ENCODE measurements at regions not wholly inside any gene's neighbourhood (a gene's known extent, or its start where the extent isn't known, plus 50 kb on each side); places are given as distances from the start of the nearest gene placed in this dataset.

- TF ChIP-seq JUND (IDR thresholded peaks at IDR 0.05): no peak
- no peak for TF ChIP-seq YY1 (IDR thresholded peaks at IDR 0.05)
- no peaks in the 10 kb centered on the region for H3K9me3 ChIP-seq (ENCODE audit: control insufficient read depth in 4 of 4, low read length in 3 of 4)
- no peak overlapping the region for H3K4me3 ChIP-seq (ENCODE audit: low read depth in 1 of 3, low read length in 3 of 3)
- no peaks in the 10 kb centered on the region for H3K36me3 ChIP-seq (ENCODE audit: control insufficient read depth in 4 of 4, insufficient read depth in 3 of 4, low read depth in 1 of 4, low read length in 3 of 4)
- H3K27ac ChIP-seq (ENCODE audit: low read depth in 1 of 2, low read length in 2 of 2): no peak overlapping the region
- no peak overlapping the region for H3K9ac ChIP-seq (ENCODE audit: low read depth in 1 of 2, low read length in 2 of 2)
- H3K4me1 ChIP-seq (ENCODE audit: control insufficient read depth in 4 of 4, insufficient read depth in 4 of 4, low read length in 3 of 4): no peaks in the 10 kb centered on the region
- DNase-seq (ENCODE audit: low spot score): no peak
- H3K27me3 ChIP-seq (ENCODE audit: control insufficient read depth in 4 of 4, insufficient read depth in 4 of 4, low read length in 3 of 4): peaks cover 0 to 3% (median 0%) of the 10 kb centered on the region in 4 donors
Observed at GRCh38 chr9:115867326-115867725, 286.3 kb upstream of the PAPPA start.

DNA sequence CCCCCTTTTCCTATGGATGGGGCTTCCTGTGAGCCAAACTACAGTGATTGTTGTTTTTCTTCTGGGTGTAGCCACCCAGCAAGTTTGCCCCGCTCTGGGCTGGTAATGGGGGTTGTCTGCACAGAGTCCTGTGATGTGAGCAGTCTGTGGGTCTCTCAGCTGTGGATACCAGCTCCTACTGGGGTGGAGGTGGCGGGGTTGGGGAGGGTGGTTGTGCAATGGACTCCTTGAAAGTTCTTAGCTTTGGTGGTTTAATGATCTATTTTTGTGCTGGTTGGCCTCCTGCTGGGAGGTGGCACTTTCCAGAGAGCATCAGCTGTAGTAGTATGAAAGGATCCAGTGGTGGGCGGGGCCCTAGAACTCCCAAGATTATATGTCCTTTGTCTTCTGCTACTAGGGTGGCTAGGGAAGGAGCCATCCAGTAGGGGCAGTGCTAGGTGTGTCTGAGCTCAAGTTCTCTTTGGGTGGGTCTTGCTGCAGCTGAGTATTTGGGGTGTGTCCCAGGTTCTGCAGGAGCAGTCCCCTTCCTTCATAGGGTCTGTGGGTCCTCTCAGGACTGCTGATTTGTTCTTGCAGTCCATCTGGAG is 275.6 kb upstream of the PAPPA start:
- no peak overlapping the region for H3K27ac ChIP-seq (ENCODE audit: low read depth in 1 of 2, low read length in 2 of 2)
- 69% methylated on average over 3 of the region's 3 CpGs for WGBS
- TF ChIP-seq HNF4A (conservative IDR thresholded peaks at IDR 0.05): no peak
- TF ChIP-seq SP1 (IDR thresholded peaks at IDR 0.05): no peak
- TF ChIP-seq, protein P1, sequence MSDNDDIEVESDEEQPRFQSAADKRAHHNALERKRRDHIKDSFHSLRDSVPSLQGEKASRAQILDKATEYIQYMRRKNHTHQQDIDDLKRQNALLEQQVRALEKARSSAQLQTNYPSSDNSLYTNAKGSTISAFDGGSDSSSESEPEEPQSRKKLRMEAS (IDR thresholded peaks at IDR 0.05): no peak
- TF ChIP-seq CTCF (IDR thresholded peaks at IDR 0.05; ENCODE audit: low read depth, low read length, missing input control): no peak
- no peak for TF ChIP-seq ATF3 (IDR thresholded peaks at IDR 0.05)
- TF ChIP-seq TAF1 (conservative IDR thresholded peaks at IDR 0.05): no peak
- no peak for TF ChIP-seq GABPA (IDR thresholded peaks at IDR 0.05 in 1 of 2, conservative IDR thresholded peaks at IDR 0.05 in 1 of 2)
- no peak for TF ChIP-seq RAD21 (IDR thresholded peaks at IDR 0.05)
- TF ChIP-seq EGR1 (IDR thresholded peaks at IDR 0.05; ENCODE audit: low read depth in 2 of 2): no peak
- no peak for TF ChIP-seq FOXA1 (IDR thresholded peaks at IDR 0.05)
- TF ChIP-seq, protein P2, sequence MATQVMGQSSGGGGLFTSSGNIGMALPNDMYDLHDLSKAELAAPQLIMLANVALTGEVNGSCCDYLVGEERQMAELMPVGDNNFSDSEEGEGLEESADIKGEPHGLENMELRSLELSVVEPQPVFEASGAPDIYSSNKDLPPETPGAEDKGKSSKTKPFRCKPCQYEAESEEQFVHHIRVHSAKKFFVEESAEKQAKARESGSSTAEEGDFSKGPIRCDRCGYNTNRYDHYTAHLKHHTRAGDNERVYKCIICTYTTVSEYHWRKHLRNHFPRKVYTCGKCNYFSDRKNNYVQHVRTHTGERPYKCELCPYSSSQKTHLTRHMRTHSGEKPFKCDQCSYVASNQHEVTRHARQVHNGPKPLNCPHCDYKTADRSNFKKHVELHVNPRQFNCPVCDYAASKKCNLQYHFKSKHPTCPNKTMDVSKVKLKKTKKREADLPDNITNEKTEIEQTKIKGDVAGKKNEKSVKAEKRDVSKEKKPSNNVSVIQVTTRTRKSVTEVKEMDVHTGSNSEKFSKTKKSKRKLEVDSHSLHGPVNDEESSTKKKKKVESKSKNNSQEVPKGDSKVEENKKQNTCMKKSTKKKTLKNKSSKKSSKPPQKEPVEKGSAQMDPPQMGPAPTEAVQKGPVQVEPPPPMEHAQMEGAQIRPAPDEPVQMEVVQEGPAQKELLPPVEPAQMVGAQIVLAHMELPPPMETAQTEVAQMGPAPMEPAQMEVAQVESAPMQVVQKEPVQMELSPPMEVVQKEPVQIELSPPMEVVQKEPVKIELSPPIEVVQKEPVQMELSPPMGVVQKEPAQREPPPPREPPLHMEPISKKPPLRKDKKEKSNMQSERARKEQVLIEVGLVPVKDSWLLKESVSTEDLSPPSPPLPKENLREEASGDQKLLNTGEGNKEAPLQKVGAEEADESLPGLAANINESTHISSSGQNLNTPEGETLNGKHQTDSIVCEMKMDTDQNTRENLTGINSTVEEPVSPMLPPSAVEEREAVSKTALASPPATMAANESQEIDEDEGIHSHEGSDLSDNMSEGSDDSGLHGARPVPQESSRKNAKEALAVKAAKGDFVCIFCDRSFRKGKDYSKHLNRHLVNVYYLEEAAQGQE (IDR thresholded peaks at IDR 0.05): no peak
- TF ChIP-seq, protein P3, sequence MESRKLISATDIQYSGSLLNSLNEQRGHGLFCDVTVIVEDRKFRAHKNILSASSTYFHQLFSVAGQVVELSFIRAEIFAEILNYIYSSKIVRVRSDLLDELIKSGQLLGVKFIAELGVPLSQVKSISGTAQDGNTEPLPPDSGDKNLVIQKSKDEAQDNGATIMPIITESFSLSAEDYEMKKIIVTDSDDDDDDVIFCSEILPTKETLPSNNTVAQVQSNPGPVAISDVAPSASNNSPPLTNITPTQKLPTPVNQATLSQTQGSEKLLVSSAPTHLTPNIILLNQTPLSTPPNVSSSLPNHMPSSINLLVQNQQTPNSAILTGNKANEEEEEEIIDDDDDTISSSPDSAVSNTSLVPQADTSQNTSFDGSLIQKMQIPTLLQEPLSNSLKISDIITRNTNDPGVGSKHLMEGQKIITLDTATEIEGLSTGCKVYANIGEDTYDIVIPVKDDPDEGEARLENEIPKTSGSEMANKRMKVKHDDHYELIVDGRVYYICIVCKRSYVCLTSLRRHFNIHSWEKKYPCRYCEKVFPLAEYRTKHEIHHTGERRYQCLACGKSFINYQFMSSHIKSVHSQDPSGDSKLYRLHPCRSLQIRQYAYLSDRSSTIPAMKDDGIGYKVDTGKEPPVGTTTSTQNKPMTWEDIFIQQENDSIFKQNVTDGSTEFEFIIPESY (IDR thresholded peaks at IDR 0.05): no peak
- no peak for TF ChIP-seq FOXA2 (IDR thresholded peaks at IDR 0.05)
- TF ChIP-seq JUND (IDR thresholded peaks at IDR 0.05): no peak
- TF ChIP-seq NR2F2 (IDR thresholded peaks at IDR 0.05): no peak

More for the DNA sequence above, 275.6 kb upstream of the PAPPA start:
- Histone ChIP-seq H3K4me3 (ENCODE audit: low read depth in 1 of 3, low read length in 3 of 3) (no peak overlapping the region), H3K9ac (ENCODE audit: low read depth in 1 of 2, low read length in 2 of 2) (no peak overlapping the region), H3K4me1 (ENCODE audit: control insufficient read depth in 4 of 4, insufficient read depth in 4 of 4, low read length in 3 of 4) (no peaks in the 10 kb centered on the region), H3K27me3 (ENCODE audit: control insufficient read depth in 4 of 4, insufficient read depth in 4 of 4, low read length in 3 of 4) (no peaks in the 10 kb centered on the region), H3K9me3 (ENCODE audit: control insufficient read depth in 4 of 4, low read length in 3 of 4) (no peaks in the 10 kb centered on the region), H3K36me3 (ENCODE audit: control insufficient read depth in 4 of 4, insufficient read depth in 3 of 4, low read depth in 1 of 4, low read length in 3 of 4) (no peaks in the 10 kb centered on the region)
- DNase-seq (ENCODE audit: low spot score): no peak

Data from liver (tissue), 8 donors.